ENCODE measurements at regions not wholly inside any gene's neighbourhood (a gene's known extent, or its start where the extent isn't known, plus 50 kb on each side); places are given as distances from the start of the nearest gene placed in this dataset.
A peak's percentile ranks its signal among the peaks of the same experiment; 100 is the strongest.

- H3K4me1 Mint-ChIP-seq = no peaks in the 10 kb centered on the region
- no peaks in the 10 kb centered on the region for H3K27me3 Mint-ChIP-seq (ENCODE audit: insufficient read depth)
- Histone ChIP-seq H3K36me3 (ENCODE audit: control insufficient read depth, insufficient read depth, low read length) (no peaks in the 10 kb centered on the region), H3K9ac (ENCODE audit: extremely low read depth, low read length, poor library complexity, severe bottlenecking) (no peak overlapping the region), H3K27me3 (ENCODE audit: control insufficient read depth, insufficient read depth, low read length, poor library complexity, severe bottlenecking) (no peaks in the 10 kb centered on the region), H3K9me3 (ENCODE audit: control insufficient read depth, low read length) (peaks cover 59% of the 10 kb centered on the region), H3K4me1 (ENCODE audit: control insufficient read depth, insufficient read depth, low read length) (no peaks in the 10 kb centered on the region), H3K27ac (ENCODE audit: low read depth, low read length) (no peak overlapping the region), H3K4me3 (ENCODE audit: low read length) (peak overlapping the region; percentile 8)
- H3K36me3 Mint-ChIP-seq (ENCODE audit: low read depth) = peaks cover 7% of the 10 kb centered on the region
- no peak overlapping the region for H3K27ac Mint-ChIP-seq
- 83 to 100% methylated on average over 2 to 4 of the region's 4 CpGs for WGBS, 2 experiments (ENCODE audit: insufficient coverage in 1 of 2, insufficient read length in 1 of 2)
- TF ChIP-seq CTCF (conservative IDR thresholded peaks at IDR 0.05) = no peak
- peaks cover 56% of the 10 kb centered on the region for H3K9me3 Mint-ChIP-seq
- no peak overlapping the region for H3K4me3 Mint-ChIP-seq
- DNase-seq = no peak
Observed at GRCh38 chr2:78029392-78029995, 507.3 kb upstream of the LRRTM4 start.

- H3K27ac ChIP-seq (ENCODE audit: low read depth, low read length) = no peak overlapping the region
- WGBS, 2 experiments (ENCODE audit: insufficient coverage in 1 of 2, insufficient read length in 1 of 2) = 77 to 88% methylated on average over 1 to 3 of the region's 3 CpGs
- no peak overlapping the region for H3K9ac ChIP-seq (ENCODE audit: extremely low read depth, low read length, poor library complexity, severe bottlenecking)
- peaks cover 43% of the 10 kb centered on the region for H3K9me3 ChIP-seq (ENCODE audit: control insufficient read depth, low read length)
- DNase-seq = no peak
- no peaks in the 10 kb centered on the region for H3K27me3 ChIP-seq (ENCODE audit: control insufficient read depth, insufficient read depth, low read length, poor library complexity, severe bottlenecking)
- Mint-ChIP-seq H3K27ac (no peak overlapping the region), H3K4me1 (peaks cover 9% of the 10 kb centered on the region), H3K4me3 (no peak overlapping the region), H3K36me3 (ENCODE audit: low read depth) (peaks cover 7% of the 10 kb centered on the region), H3K27me3 (ENCODE audit: insufficient read depth) (no peaks in the 10 kb centered on the region), H3K9me3 (peaks cover 51% of the 10 kb centered on the region)
- H3K36me3 ChIP-seq (ENCODE audit: control insufficient read depth, insufficient read depth, low read length) = no peaks in the 10 kb centered on the region
- no peaks in the 10 kb centered on the region for H3K4me1 ChIP-seq (ENCODE audit: control insufficient read depth, insufficient read depth, low read length)
- no peak for TF ChIP-seq CTCF (conservative IDR thresholded peaks at IDR 0.05)
- no peak overlapping the region for H3K4me3 ChIP-seq (ENCODE audit: low read length)
Observed at GRCh38 chr2:78034706-78035105, 512.5 kb upstream of the LRRTM4 start.

- Mint-ChIP-seq H3K27ac (no peak overlapping the region), H3K36me3 (ENCODE audit: low read depth) (peaks cover 6% of the 10 kb centered on the region), H3K4me1 (peaks cover 9% of the 10 kb centered on the region), H3K27me3 (ENCODE audit: insufficient read depth) (no peaks in the 10 kb centered on the region), H3K4me3 (no peak overlapping the region), H3K9me3 (peaks cover 45% of the 10 kb centered on the region)
- Histone ChIP-seq H3K9me3 (ENCODE audit: control insufficient read depth, low read length) (peaks cover 32% of the 10 kb centered on the region), H3K9ac (ENCODE audit: extremely low read depth, low read length, poor library complexity, severe bottlenecking) (no peak overlapping the region), H3K27ac (ENCODE audit: low read depth, low read length) (no peak overlapping the region), H3K4me1 (ENCODE audit: control insufficient read depth, insufficient read depth, low read length) (no peaks in the 10 kb centered on the region), H3K36me3 (ENCODE audit: control insufficient read depth, insufficient read depth, low read length) (no peaks in the 10 kb centered on the region), H3K27me3 (ENCODE audit: control insufficient read depth, insufficient read depth, low read length, poor library complexity, severe bottlenecking) (no peaks in the 10 kb centered on the region), H3K4me3 (ENCODE audit: low read length) (no peak overlapping the region)
- 10 to 42% methylated on average over 2 of the region's 2 CpGs for WGBS, 2 experiments (ENCODE audit: insufficient coverage in 1 of 2, insufficient read length in 1 of 2)
- peak; percentile 79 for DNase-seq
- no peak for TF ChIP-seq CTCF (conservative IDR thresholded peaks at IDR 0.05)
Observed at GRCh38 chr2:78035804-78036203, 513.6 kb upstream of the LRRTM4 start.
